ENCODE measurements at regions not wholly inside any gene's neighbourhood (a gene's known extent, or its start where the extent isn't known, plus 50 kb on each side); places are given as distances from the start of the nearest gene placed in this dataset.

MicroRNAs in the stretch of these regions (microRNA counts, 767-probe panel; counts per million panel counts)
- microRNA hsa-miR-147a = 237 counts per million

Small RNA genes lying in the stretch of these regions (microRNA-seq; reads per million reads assigned to microRNA genes)
- 0 reads per million in 2 donors for gene MIR147A

Small RNA genes lying in the stretch of these regions (small RNA-seq; reads per million reads assigned to genes)
- gene MIR147A = 0 reads per million in 2 experiments
